Neural cell (in vitro differentiated cells): ENCODE measurements at regions not wholly inside any gene's neighbourhood (a gene's known extent, or its start where the extent isn't known, plus 50 kb on each side); places are given as distances from the start of the nearest gene placed in this dataset.

Source experiments
- H2AFZ ChIP-seq: fragments of 200-600, 300-800 bp; sonication (generic), shearing (Covaris generic); 2 replicates; pipeline ENCODE4 v1.6.0; 2014; ENCODE audit warnings: low read depth, mild to moderate bottlenecking, antibody characterized with exemption, low read length, moderate library complexity
- H3F3A ChIP-seq: fragments of 200-600 bp; shearing (Covaris generic); 2 replicates; pipeline ENCODE4 v1.6.1; 2016; ENCODE audit warnings: mild to moderate bottlenecking, moderate library complexity, mixed read lengths, antibody characterized with exemption, low read length; ENCODE audit not compliant: insufficient read depth, poor library complexity, severe bottlenecking
- H3K27ac ChIP-seq: fragments of 200-600, 300-800 bp; sonication (generic), shearing (Covaris generic); 2 replicates; pipeline ENCODE4 v1.5.1; 2014; ENCODE audit warnings: mild to moderate bottlenecking, low read length, moderate library complexity
- H3K27me3 ChIP-seq: fragments of 300-800, 200-600 bp; sonication (generic), shearing (Covaris generic); 2 replicates; pipeline ENCODE4 v1.6.0; 2014; ENCODE audit warnings: mild to moderate bottlenecking, low read depth, low read length, moderate library complexity; ENCODE audit not compliant: insufficient read depth
- H3K36me3 ChIP-seq: fragments of 300-800, 200-600 bp; sonication (generic), shearing (Covaris generic); 2 replicates; pipeline ENCODE4 v1.5.1; 2014; ENCODE audit warnings: mild to moderate bottlenecking, antibody characterized with exemption, low read length, moderate library complexity; ENCODE audit not compliant: insufficient read depth
- H3K4me2 ChIP-seq: fragments of 300-800, 200-600 bp; sonication (generic), shearing (Covaris generic); 2 replicates; pipeline ENCODE4 v1.6.0; 2014; ENCODE audit warnings: mild to moderate bottlenecking, low read length
- H3K4me3 ChIP-seq: fragments of 300-800, 200-600 bp; sonication (generic), shearing (Covaris generic); 2 replicates; pipeline ENCODE4 v1.5.1; 2014; ENCODE audit warnings: mild to moderate bottlenecking, low read length, moderate library complexity
- H3K79me2 ChIP-seq: fragments of 200-600 bp; shearing (Covaris generic); replicated peaks from 2 replicates; pipeline ENCODE4 v1.6.0; 2014; ENCODE audit warnings: mild to moderate bottlenecking, low read length, moderate library complexity; ENCODE audit not compliant: insufficient read depth
- H3K9ac ChIP-seq: fragments of 300-800, 200-600 bp; sonication (generic), shearing (Covaris generic); 2 replicates; pipeline ENCODE4 v1.6.1; 2016; ENCODE audit warnings: mild to moderate bottlenecking, low read length, mixed read lengths
- H3K9me2 ChIP-seq: fragments of 200-600 bp; shearing (Covaris generic); 2 replicates; pipeline ENCODE4 v1.6.1; 2016; ENCODE audit warnings: mild to moderate bottlenecking, low read length, mixed read lengths; ENCODE audit not compliant: insufficient read depth
- H3K9me3 ChIP-seq: fragments of 200-600, 300-800 bp; sonication (generic), shearing (Covaris generic); 2 replicates; pipeline ENCODE4 v1.6.1; 2016; ENCODE audit warnings: mild to moderate bottlenecking, mixed run types, low read length, moderate library complexity, mixed read lengths
- H4K20me1 ChIP-seq: fragments of 200-600 bp; shearing (Covaris generic); 2 replicates; pipeline ENCODE4 v1.6.1; 2016; ENCODE audit warnings: mild to moderate bottlenecking, mixed run types; ENCODE audit not compliant: insufficient read depth
- EP300 ChIP-seq: fragments of 450-650 bp; conservative IDR thresholded peaks from 2 replicates; pipeline ENCODE4 v1.6.1; 2014; ENCODE audit warnings: antibody characterized with exemption, mild to moderate bottlenecking, moderate library complexity; ENCODE audit not compliant: poor library complexity, severe bottlenecking
- EZH2 ChIP-seq: fragments of 200-600, 300-800 bp; shearing (Covaris generic), sonication (generic); IDR thresholded peaks from 2 replicates; pipeline ENCODE4 v1.6.1; 2014; ENCODE audit warnings: antibody characterized with exemption, low read length, borderline replicate concordance, mild to moderate bottlenecking; ENCODE audit not compliant: insufficient read depth, poor library complexity, severe bottlenecking
- MXI1 ChIP-seq: fragments of 450-650 bp; conservative IDR thresholded peaks from 2 replicates; pipeline ENCODE4 v1.6.1; 2014; ENCODE audit warnings: antibody characterized with exemption, mild to moderate bottlenecking; ENCODE audit not compliant: poor library complexity, severe bottlenecking
- POLR2AphosphoS5 ChIP-seq: IDR thresholded peaks from 2 replicates; pipeline ENCODE4 v1.6.1; 2012
- RAD21 ChIP-seq: fragments of 450-650 bp; conservative IDR thresholded peaks from 2 replicates; pipeline ENCODE4 v1.6.1; 2014; ENCODE audit warnings: antibody characterized with exemption, mild to moderate bottlenecking, moderate library complexity
- REST ChIP-seq: IDR thresholded peaks from 2 replicates; pipeline ENCODE4 v1.6.1; 2012; ENCODE audit warnings: borderline replicate concordance
- SMC3 ChIP-seq: fragments of 450-650 bp; conservative IDR thresholded peaks from 2 replicates; pipeline ENCODE4 v1.6.1; 2014; ENCODE audit warnings: antibody characterized with exemption, mild to moderate bottlenecking, moderate library complexity; ENCODE audit not compliant: poor library complexity
- TAF1 ChIP-seq: IDR thresholded peaks from 2 replicates; pipeline ENCODE4 v1.6.1; 2012; ENCODE audit warnings: low read depth
- TF ChIP-seq, protein P1 (sequence below): fragments of 450-650 bp; IDR thresholded peaks from 2 replicates; pipeline ENCODE4 v1.5.1; 2014; ENCODE audit warnings: antibody characterized with exemption, mild to moderate bottlenecking, moderate library complexity; ENCODE audit not compliant: poor library complexity, severe bottlenecking

GRCh38 chr2:204317640-204318039 is 227.6 kb upstream of the PARD3B start:
- no peak overlapping the region for H3K9ac ChIP-seq
- H4K20me1 ChIP-seq = no peaks in the 10 kb centered on the region
- H3K4me2 ChIP-seq = no peak overlapping the region
- H3K4me3 ChIP-seq = no peak overlapping the region
- no peak overlapping the region for H2AFZ ChIP-seq
- H3F3A ChIP-seq = no peaks in the 10 kb centered on the region
- H3K79me2 ChIP-seq = no peaks in the 10 kb centered on the region
- H3K9me2 ChIP-seq = no peaks in the 10 kb centered on the region
- no peaks in the 10 kb centered on the region for H3K9me3 ChIP-seq
- H3K27me3 ChIP-seq = no peaks in the 10 kb centered on the region
- H3K36me3 ChIP-seq = no peaks in the 10 kb centered on the region
- TF ChIP-seq SMC3 = no peak
- H3K27ac ChIP-seq = no peak overlapping the region

DNA sequence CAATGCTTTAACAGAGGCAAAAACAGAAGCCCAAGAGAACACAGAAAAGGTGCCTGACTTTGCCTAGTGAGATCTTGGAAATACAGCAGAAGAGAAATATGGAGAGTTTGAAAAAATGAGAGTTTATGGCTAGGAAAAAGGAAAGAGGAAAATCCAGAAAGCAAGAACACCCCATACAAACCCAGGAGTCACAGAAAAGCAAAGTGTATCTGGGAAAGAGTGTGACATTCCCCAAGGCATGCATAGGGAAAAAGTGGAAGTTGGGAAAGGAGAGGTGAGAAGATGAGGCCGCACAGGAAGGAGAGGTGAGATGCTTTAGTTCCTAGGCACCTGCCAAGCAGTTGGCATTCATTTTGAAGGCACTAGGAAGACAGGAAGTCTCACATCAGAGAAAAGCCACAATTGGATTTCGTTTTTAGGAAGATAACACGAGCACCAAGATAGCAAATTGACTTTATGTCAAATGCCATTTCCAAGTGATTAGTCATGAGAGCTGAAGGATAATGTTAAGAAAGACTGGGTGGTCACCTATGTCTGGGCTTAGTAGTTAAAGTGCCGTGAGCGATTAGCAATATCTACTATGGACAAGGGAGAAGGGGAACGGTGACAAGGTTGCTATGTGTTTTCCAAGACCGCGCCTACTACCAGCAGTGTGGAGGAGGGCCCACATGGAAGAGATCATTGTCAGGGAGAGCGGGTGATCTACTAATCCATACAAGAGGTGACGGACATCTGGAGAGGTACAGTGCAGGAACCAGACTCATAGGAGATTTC is 224.1 kb upstream of the PARD3B start:
- Histone ChIP-seq H3K4me2 (no peak overlapping the region), H3K27ac (no peak overlapping the region), H3K9me2 (no peaks in the 10 kb centered on the region), H3K27me3 (no peaks in the 10 kb centered on the region), H3K9ac (no peak overlapping the region), H3K9me3 (no peaks in the 10 kb centered on the region), H2AFZ (no peak overlapping the region), H3K4me3 (no peak overlapping the region), H3K36me3 (no peaks in the 10 kb centered on the region), H3F3A (no peaks in the 10 kb centered on the region), H3K79me2 (no peaks in the 10 kb centered on the region), H4K20me1 (no peaks in the 10 kb centered on the region)
- TF ChIP-seq POLR2AphosphoS5 = no peak
- no peak for TF ChIP-seq MXI1
- no peak for TF ChIP-seq REST
- TF ChIP-seq TAF1 = no peak
- TF ChIP-seq SMC3 = no peak
- TF ChIP-seq, protein P1, sequence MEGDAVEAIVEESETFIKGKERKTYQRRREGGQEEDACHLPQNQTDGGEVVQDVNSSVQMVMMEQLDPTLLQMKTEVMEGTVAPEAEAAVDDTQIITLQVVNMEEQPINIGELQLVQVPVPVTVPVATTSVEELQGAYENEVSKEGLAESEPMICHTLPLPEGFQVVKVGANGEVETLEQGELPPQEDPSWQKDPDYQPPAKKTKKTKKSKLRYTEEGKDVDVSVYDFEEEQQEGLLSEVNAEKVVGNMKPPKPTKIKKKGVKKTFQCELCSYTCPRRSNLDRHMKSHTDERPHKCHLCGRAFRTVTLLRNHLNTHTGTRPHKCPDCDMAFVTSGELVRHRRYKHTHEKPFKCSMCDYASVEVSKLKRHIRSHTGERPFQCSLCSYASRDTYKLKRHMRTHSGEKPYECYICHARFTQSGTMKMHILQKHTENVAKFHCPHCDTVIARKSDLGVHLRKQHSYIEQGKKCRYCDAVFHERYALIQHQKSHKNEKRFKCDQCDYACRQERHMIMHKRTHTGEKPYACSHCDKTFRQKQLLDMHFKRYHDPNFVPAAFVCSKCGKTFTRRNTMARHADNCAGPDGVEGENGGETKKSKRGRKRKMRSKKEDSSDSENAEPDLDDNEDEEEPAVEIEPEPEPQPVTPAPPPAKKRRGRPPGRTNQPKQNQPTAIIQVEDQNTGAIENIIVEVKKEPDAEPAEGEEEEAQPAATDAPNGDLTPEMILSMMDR = no peak
- TF ChIP-seq EP300 = no peak
- no peak for TF ChIP-seq RAD21
- TF ChIP-seq EZH2 = no peak
